ENCODE measurements at regions not wholly inside any gene's neighbourhood (a gene's known extent, or its start where the extent isn't known, plus 50 kb on each side); places are given as distances from the start of the nearest gene placed in this dataset.

DNA sequence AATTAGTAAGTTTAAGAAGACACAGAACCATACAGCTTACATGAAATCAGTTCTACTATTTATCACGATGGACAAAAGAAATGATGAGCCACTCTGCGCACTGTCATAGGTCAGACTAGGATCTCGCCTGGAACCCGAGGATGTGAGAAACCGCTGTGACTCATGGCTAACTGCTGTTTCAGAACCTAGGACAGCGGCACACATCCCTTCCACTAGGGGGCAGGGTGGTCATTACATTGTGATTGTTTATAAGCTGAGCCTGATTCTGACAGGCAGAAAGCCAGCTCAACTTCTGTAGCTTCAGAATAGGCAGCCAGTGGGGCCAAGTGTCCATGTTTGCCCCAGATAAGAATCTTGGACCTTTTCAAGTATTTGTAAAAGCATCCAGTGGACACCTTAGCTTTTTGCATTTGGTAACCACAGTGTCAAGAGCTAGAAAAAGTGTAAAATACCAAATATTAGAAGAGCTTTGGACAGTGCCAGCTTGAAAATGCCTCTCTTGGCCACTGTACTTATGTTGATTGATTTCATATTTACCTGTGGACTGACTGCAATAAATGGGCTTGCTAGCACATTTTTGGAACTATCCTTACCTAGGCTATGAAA, 115.8 kb downstream of the KBTBD8 start (continued):
- TF ChIP-seq, protein P1, sequence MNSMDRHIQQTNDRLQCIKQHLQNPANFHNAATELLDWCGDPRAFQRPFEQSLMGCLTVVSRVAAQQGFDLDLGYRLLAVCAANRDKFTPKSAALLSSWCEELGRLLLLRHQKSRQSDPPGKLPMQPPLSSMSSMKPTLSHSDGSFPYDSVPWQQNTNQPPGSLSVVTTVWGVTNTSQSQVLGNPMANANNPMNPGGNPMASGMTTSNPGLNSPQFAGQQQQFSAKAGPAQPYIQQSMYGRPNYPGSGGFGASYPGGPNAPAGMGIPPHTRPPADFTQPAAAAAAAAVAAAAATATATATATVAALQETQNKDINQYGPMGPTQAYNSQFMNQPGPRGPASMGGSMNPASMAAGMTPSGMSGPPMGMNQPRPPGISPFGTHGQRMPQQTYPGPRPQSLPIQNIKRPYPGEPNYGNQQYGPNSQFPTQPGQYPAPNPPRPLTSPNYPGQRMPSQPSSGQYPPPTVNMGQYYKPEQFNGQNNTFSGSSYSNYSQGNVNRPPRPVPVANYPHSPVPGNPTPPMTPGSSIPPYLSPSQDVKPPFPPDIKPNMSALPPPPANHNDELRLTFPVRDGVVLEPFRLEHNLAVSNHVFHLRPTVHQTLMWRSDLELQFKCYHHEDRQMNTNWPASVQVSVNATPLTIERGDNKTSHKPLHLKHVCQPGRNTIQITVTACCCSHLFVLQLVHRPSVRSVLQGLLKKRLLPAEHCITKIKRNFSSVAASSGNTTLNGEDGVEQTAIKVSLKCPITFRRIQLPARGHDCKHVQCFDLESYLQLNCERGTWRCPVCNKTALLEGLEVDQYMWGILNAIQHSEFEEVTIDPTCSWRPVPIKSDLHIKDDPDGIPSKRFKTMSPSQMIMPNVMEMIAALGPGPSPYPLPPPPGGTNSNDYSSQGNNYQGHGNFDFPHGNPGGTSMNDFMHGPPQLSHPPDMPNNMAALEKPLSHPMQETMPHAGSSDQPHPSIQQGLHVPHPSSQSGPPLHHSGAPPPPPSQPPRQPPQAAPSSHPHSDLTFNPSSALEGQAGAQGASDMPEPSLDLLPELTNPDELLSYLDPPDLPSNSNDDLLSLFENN (IDR thresholded peaks at IDR 0.05; ENCODE audit: low read depth in 2 of 2, low read length in 2 of 2): 0 out of 4 replicates have a peak, but pooled peaks of 1 of the 2 experiments have one; percentile 26
- TF ChIP-seq NFIX (CRISPR knock-in tag; IDR thresholded peaks at IDR 0.05; ENCODE audit: low read depth) (no peak), SMARCE1 (IDR thresholded peaks at IDR 0.05) (no peak), DMBX1 (CRISPR knock-in tag; IDR thresholded peaks at IDR 0.05; ENCODE audit: borderline replicate concordance) (peak; percentile 76; the same call in 1 of the 2 replicates), ZNF764 (CRISPR knock-in tag; IDR thresholded peaks at IDR 0.05; ENCODE audit: low read depth) (no peak), PPARD (CRISPR knock-in tag; IDR thresholded peaks at IDR 0.05) (no peak), JUN (IDR thresholded peaks at IDR 0.05; ENCODE audit: borderline replicate concordance, low read depth, low read length) (peak; percentile 41; the same call in 1 of the 2 replicates), JUN (CRISPR knock-in tag; IDR thresholded peaks at IDR 0.05; ENCODE audit: borderline replicate concordance) (no peak), HOXB6 (CRISPR knock-in tag; IDR thresholded peaks at IDR 0.05; ENCODE audit: borderline replicate concordance) (no peak), FOXP1 (CRISPR knock-in tag; IDR thresholded peaks at IDR 0.05) (0 out of 2 replicates have a peak, but pooled peaks have one; percentile 32), ZFX (CRISPR knock-in tag; IDR thresholded peaks at IDR 0.05) (no peak), EHMT2 (IDR thresholded peaks at IDR 0.05) (peak; percentile 99), ZNF778 (CRISPR knock-in tag; IDR thresholded peaks at IDR 0.05) (no peak), SP2 (IDR thresholded peaks at IDR 0.05; ENCODE audit: extremely low read depth, low read depth, low read length, poor library complexity, severe bottlenecking) (no peak), ZNF766 (CRISPR knock-in tag; conservative IDR thresholded peaks at IDR 0.05) (peak; percentile 96), KAT8 (IDR thresholded peaks at IDR 0.05; ENCODE audit: low read depth) (no peak), RBM25 (IDR thresholded peaks at IDR 0.05; ENCODE audit: low read depth, low read length, severe bottlenecking) (no peak), GABPB1 (CRISPR knock-in tag; IDR thresholded peaks at IDR 0.05) (peak; percentile 49; the same call in 1 of the 2 replicates)
- TF ChIP-seq, protein P2, sequence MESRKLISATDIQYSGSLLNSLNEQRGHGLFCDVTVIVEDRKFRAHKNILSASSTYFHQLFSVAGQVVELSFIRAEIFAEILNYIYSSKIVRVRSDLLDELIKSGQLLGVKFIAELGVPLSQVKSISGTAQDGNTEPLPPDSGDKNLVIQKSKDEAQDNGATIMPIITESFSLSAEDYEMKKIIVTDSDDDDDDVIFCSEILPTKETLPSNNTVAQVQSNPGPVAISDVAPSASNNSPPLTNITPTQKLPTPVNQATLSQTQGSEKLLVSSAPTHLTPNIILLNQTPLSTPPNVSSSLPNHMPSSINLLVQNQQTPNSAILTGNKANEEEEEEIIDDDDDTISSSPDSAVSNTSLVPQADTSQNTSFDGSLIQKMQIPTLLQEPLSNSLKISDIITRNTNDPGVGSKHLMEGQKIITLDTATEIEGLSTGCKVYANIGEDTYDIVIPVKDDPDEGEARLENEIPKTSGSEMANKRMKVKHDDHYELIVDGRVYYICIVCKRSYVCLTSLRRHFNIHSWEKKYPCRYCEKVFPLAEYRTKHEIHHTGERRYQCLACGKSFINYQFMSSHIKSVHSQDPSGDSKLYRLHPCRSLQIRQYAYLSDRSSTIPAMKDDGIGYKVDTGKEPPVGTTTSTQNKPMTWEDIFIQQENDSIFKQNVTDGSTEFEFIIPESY (CRISPR knock-in tag; IDR thresholded peaks at IDR 0.05): 0 out of 2 replicates have a peak, but pooled peaks have one; percentile 31
- TF ChIP-seq, protein P3, sequence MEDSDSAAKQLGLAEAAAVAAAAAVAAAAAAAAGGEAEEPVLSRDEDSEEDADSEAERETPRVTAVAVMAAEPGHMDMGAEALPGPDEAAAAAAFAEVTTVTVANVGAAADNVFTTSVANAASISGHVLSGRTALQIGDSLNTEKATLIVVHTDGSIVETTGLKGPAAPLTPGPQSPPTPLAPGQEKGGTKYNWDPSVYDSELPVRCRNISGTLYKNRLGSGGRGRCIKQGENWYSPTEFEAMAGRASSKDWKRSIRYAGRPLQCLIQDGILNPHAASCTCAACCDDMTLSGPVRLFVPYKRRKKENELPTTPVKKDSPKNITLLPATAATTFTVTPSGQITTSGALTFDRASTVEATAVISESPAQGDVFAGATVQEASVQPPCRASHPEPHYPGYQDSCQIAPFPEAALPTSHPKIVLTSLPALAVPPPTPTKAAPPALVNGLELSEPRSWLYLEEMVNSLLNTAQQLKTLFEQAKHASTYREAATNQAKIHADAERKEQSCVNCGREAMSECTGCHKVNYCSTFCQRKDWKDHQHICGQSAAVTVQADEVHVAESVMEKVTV (CRISPR knock-in tag; IDR thresholded peaks at IDR 0.05): peak; percentile 59
- TF ChIP-seq, protein P4, sequence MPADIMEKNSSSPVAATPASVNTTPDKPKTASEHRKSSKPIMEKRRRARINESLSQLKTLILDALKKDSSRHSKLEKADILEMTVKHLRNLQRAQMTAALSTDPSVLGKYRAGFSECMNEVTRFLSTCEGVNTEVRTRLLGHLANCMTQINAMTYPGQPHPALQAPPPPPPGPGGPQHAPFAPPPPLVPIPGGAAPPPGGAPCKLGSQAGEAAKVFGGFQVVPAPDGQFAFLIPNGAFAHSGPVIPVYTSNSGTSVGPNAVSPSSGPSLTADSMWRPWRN (IDR thresholded peaks at IDR 0.05; ENCODE audit: low read depth): no peak
